ENCODE measurements at regions not wholly inside any gene's neighbourhood (a gene's known extent, or its start where the extent isn't known, plus 50 kb on each side); places are given as distances from the start of the nearest gene placed in this dataset.

DNA sequence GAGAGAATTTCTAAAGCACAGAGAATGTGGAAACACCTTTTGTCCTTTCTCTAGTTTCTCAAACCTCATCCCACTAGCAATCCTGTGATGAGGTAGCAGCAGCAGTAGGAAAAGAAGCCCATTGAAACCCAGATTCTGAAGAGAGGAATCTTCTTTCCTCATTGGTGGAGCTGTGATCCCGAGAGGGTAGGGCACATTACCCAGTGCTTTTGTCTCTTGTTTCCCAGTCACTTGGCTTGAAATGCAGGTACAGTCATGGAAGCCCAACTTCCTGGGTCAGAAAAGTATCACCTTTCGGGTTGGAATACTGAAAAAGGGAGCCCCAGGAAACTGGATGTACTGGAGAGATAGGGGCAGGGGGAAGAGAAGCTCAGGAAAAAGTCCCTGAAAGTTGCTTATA, 417.4 kb downstream of the TBC1D32 start:
- TF ChIP-seq POLR2A (IDR thresholded peaks at IDR 0.05; ENCODE audit: low read depth, low read length), result no peak
- TF ChIP-seq POLR2AphosphoS5 (IDR thresholded peaks at IDR 0.05; ENCODE audit: low read depth, low read length), result no peak
- TF ChIP-seq TAF1 (IDR thresholded peaks at IDR 0.05; ENCODE audit: borderline replicate concordance, low read depth, low read length), result no peak
